ENCODE measurements at regions not wholly inside any gene's neighbourhood (a gene's known extent, or its start where the extent isn't known, plus 50 kb on each side); places are given as distances from the start of the nearest gene placed in this dataset.
"Not testable (repeated sequence)": the region's sequence is repeated elsewhere in the genome, so short reads cannot be mapped to it uniquely, and the experiment has no call there.

GRCh38 chr6:158900663-158901312 is 81.6 kb upstream of the EZR start:
- no peak for TF ChIP-seq POLR2A (IDR thresholded peaks at IDR 0.05; ENCODE audit: low read depth, low read length)
- DNase-seq (ENCODE audit: insufficient read length, low spot score) (no peak), FAIRE-seq (no peak)

GRCh38 chr6:158897236-158897635 is 78.1 kb upstream of the EZR start:
- DNase-seq (ENCODE audit: insufficient read length, low spot score) (no peak), FAIRE-seq (no peak)
- no peak for TF ChIP-seq POLR2A (IDR thresholded peaks at IDR 0.05; ENCODE audit: low read depth, low read length)

GRCh38 chr6:158895661-158896060 is 76.5 kb upstream of the EZR start:
- FAIRE-seq, result no peak
- no peak for TF ChIP-seq POLR2A (IDR thresholded peaks at IDR 0.05; ENCODE audit: low read depth, low read length)

GRCh38 chr6:158894193-158894592 is 75.0 kb upstream of the EZR start:
- DNase-seq (ENCODE audit: insufficient read length, low spot score) (peak; percentile 42), FAIRE-seq (peak; percentile 60)
- no peak for TF ChIP-seq POLR2A (IDR thresholded peaks at IDR 0.05; ENCODE audit: low read depth, low read length)

More at GRCh38 chr6:158895661-158896060, 76.5 kb upstream of the EZR start:
- DNase-seq (ENCODE audit: insufficient read length, low spot score), result no peak

- no peak for FAIRE-seq
- TF ChIP-seq POLR2A (IDR thresholded peaks at IDR 0.05; ENCODE audit: low read depth, low read length), result no peak
- DNase-seq (ENCODE audit: insufficient read length, low spot score), result no peak
Observed at GRCh38 chr6:158892266-158892665, 73.1 kb upstream of the EZR start.

GRCh38 chr6:158891560-158891959 is 72.4 kb upstream of the EZR start:
- DNase-seq (ENCODE audit: insufficient read length, low spot score); FAIRE-seq: not testable (repeated sequence)

GRCh38 chr6:158888171-158888570 is 69.0 kb upstream of the EZR start:
- DNase-seq (ENCODE audit: insufficient read length, low spot score); FAIRE-seq: not testable (repeated sequence)

- DNase-seq (ENCODE audit: insufficient read length, low spot score); FAIRE-seq: not testable (repeated sequence)
Observed at GRCh38 chr6:158886346-158886977, 67.3 kb upstream of the EZR start.

- not testable (repeated sequence) for DNase-seq (ENCODE audit: insufficient read length, low spot score); FAIRE-seq
Observed at GRCh38 chr6:158881884-158882283, 62.7 kb upstream of the EZR start.

GRCh38 chr6:158881276-158881675 is 62.1 kb upstream of the EZR start:
- not testable (repeated sequence) for FAIRE-seq; DNase-seq (ENCODE audit: insufficient read length, low spot score)

GRCh38 chr6:158879180-158879579 is 60.0 kb upstream of the EZR start:
- no peak for TF ChIP-seq POLR2A (IDR thresholded peaks at IDR 0.05; ENCODE audit: low read depth, low read length)
- FAIRE-seq (no peak), DNase-seq (ENCODE audit: insufficient read length, low spot score) (no peak)

- no peak for TF ChIP-seq POLR2A (IDR thresholded peaks at IDR 0.05; ENCODE audit: low read depth, low read length)
- no peak for FAIRE-seq
Observed at GRCh38 chr6:158877716-158878115, 58.5 kb upstream of the EZR start.

GRCh38 chr6:158876886-158877285 is 57.7 kb upstream of the EZR start:
- no peak for FAIRE-seq
- no peak for TF ChIP-seq POLR2A (IDR thresholded peaks at IDR 0.05; ENCODE audit: low read depth, low read length)
- DNase-seq (ENCODE audit: insufficient read length, low spot score), result no peak

More at GRCh38 chr6:158877716-158878115, 58.5 kb upstream of the EZR start:
- DNase-seq (ENCODE audit: insufficient read length, low spot score), result no peak

- TF ChIP-seq POLR2A (IDR thresholded peaks at IDR 0.05; ENCODE audit: low read depth, low read length), result no peak
- no peak for FAIRE-seq
- DNase-seq (ENCODE audit: insufficient read length, low spot score), result no peak
Observed at GRCh38 chr6:158870649-158870957, 51.4 kb upstream of the EZR start.

- peak; percentile 55 for FAIRE-seq
- TF ChIP-seq POLR2A (IDR thresholded peaks at IDR 0.05; ENCODE audit: low read depth, low read length), result peak; percentile 60
- DNase-seq (ENCODE audit: insufficient read length, low spot score), result peak; percentile 78
Observed at GRCh38 chr6:158869826-158870648, 50.9 kb upstream of the EZR start.

All from H54 (cell line).